H1 (cell line): ENCODE measurements at regions not wholly inside any gene's neighbourhood (a gene's known extent, or its start where the extent isn't known, plus 50 kb on each side); places are given as distances from the start of the nearest gene placed in this dataset.

Source experiments
- CTCF ChIA-PET: fragments of 300-600 bp; sonication (Branson Sonifier 250); formaldehyde crosslinking; loops from one replicate; lab custom pipeline; 2021; ENCODE audit not compliant: partially characterized antibody; lab: Charles Lee
- POLR2A ChIA-PET: fragments of 300-600 bp; sonication (Branson Sonifier 250); formaldehyde crosslinking; loops from one replicate; lab custom pipeline; 2021; ENCODE audit warnings: inconsistent platforms; ENCODE audit not compliant: partially characterized antibody; lab: Charles Lee
- DNase-seq, 2 experiments: peaks; one replicate each; pipeline versions ENCODE4 v3.0.0 to v3.0.0-alpha.2; 2010 to 2022; ENCODE audit warnings: low spot score in 2 of 2, low read depth in 1 of 2, mixed read lengths in 1 of 2
- FAIRE-seq: peaks from 2 replicates; lab custom pipeline; 2011; peaks lifted over from hg19 to GRCh38; lab: Jason Lieb, UNC
- H2AFZ ChIP-seq: 2 replicates; pipeline ENCODE4 v1.8.1; 2012; ENCODE audit warnings: low read length, inconsistent platforms
- H2AK5ac ChIP-seq: 2 replicates; pipeline ENCODE4 v1.6.1; 2013; ENCODE audit warnings: low read depth, low read length
- H2BK120ac ChIP-seq: replicated peaks from 2 replicates; pipeline ENCODE3; 2013; ENCODE audit warnings: low read depth, low read length, inconsistent platforms
- H2BK12ac ChIP-seq: 2 replicates; pipeline ENCODE4 v1.6.1; 2013; ENCODE audit warnings: low read depth, low read length
- H2BK15ac ChIP-seq: 2 replicates; pipeline ENCODE4 v1.6.1; 2013; ENCODE audit warnings: low read length
- H2BK20ac ChIP-seq: 2 replicates; pipeline ENCODE4 v1.6.1; 2013; ENCODE audit warnings: low read length
- H2BK5ac ChIP-seq: 2 replicates; pipeline ENCODE4 v1.6.1; 2013; ENCODE audit warnings: low read depth, low read length
- H3K14ac ChIP-seq: 2 replicates; pipeline ENCODE4 v1.6.1; 2013; ENCODE audit warnings: inconsistent platforms; ENCODE audit not compliant: insufficient read length
- H3K18ac ChIP-seq: 2 replicates; pipeline ENCODE4 v1.6.1; 2013; ENCODE audit warnings: low read length; ENCODE audit errors: extremely low read depth
- H3K23ac ChIP-seq: 2 replicates; pipeline ENCODE4 v1.6.1; 2013; ENCODE audit warnings: inconsistent platforms; ENCODE audit not compliant: insufficient read length
- H3K23me2 ChIP-seq: 2 replicates; pipeline ENCODE4 v1.6.1; 2013; ENCODE audit warnings: low read depth, low read length
- H3K27ac ChIP-seq: 2 replicates; pipeline ENCODE4 v1.6.1; 2011; ENCODE audit warnings: low read depth, low read length, inconsistent platforms
- H3K27me3 ChIP-seq, 4 experiments: replicated peaks in 1 of 4; 1 replicate in 1 of 4; 2 replicates in 3 of 4; pipeline versions ENCODE4 v1.6.1 to v1.8.1; 2011 to 2013; ENCODE audit warnings: low read length in 3 of 4, mild to moderate bottlenecking in 3 of 4, inconsistent platforms in 2 of 4, mixed read lengths in 2 of 4, moderate library complexity in 1 of 4; ENCODE audit not compliant: control insufficient read depth in 3 of 4, insufficient read depth in 3 of 4; ENCODE audit errors: extremely low read depth in 1 of 4
- H3K36me3 ChIP-seq, 4 experiments: 2 replicates each; pipeline versions ENCODE4 v1.6.1 to v1.8.1; 2011 to 2013; ENCODE audit warnings: mild to moderate bottlenecking in 4 of 4, low read length in 3 of 4, moderate library complexity in 2 of 4, control low read depth in 1 of 4, inconsistent platforms in 1 of 4; ENCODE audit not compliant: insufficient read depth in 4 of 4, control insufficient read depth in 2 of 4
- H3K4ac ChIP-seq: replicated peaks from 2 replicates; pipeline ENCODE3; 2013; ENCODE audit warnings: low read length, low read depth, mixed read lengths, inconsistent platforms; ENCODE audit not compliant: insufficient read length
- H3K4me1 ChIP-seq, 4 experiments: replicated peaks in 1 of 4; 1 replicate in 1 of 4; 2 replicates in 3 of 4; pipeline versions ENCODE4 v1.6.1 to v1.8.1; 2011 to 2013; ENCODE audit warnings: low read length in 3 of 4, inconsistent platforms in 2 of 4, mixed read lengths in 1 of 4; ENCODE audit not compliant: insufficient read depth in 4 of 4, control insufficient read depth in 3 of 4
- H3K4me2 ChIP-seq, 2 experiments: 2 replicates each; pipeline versions ENCODE4 v1.6.1 to v1.8.1; 2011 to 2013; ENCODE audit warnings: low read depth in 2 of 2, low read length in 2 of 2, control low read depth in 1 of 2, inconsistent platforms in 1 of 2, mild to moderate bottlenecking in 1 of 2; ENCODE audit not compliant: insufficient read depth in 1 of 2
- H3K4me3 ChIP-seq, 4 experiments: fragments of 200-600, 300-600 bp in 1 of 4; sonication (generic), shearing (Covaris generic), sonication (Bioruptor Twin) in 1 of 4; 2 replicates each; pipeline versions ENCODE4 v1.5.1 to v1.8.1; 2011 to 2016; ENCODE audit warnings: low read length in 4 of 4, low read depth in 3 of 4, control low read depth in 2 of 4, inconsistent platforms in 2 of 4, mild to moderate bottlenecking in 2 of 4, mixed read lengths in 1 of 4, moderate library complexity in 1 of 4; ENCODE audit not compliant: insufficient read depth in 2 of 4; ENCODE audit errors: extremely low read depth in 1 of 4
- H3K56ac ChIP-seq: replicated peaks from 2 replicates; pipeline ENCODE3; 2013; ENCODE audit warnings: low read depth, mild to moderate bottlenecking, mixed read lengths, low read length, inconsistent platforms; ENCODE audit not compliant: insufficient read length
- H3K79me1 ChIP-seq: 2 replicates; pipeline ENCODE4 v1.6.1; 2013; ENCODE audit warnings: low read depth, low read length, control low read depth
- H3K79me2 ChIP-seq, 2 experiments: 2 replicates each; pipeline versions ENCODE4 v1.6.1 to v1.8.1; 2012 to 2013; ENCODE audit warnings: low read length in 2 of 2, mild to moderate bottlenecking in 2 of 2, inconsistent platforms in 1 of 2; ENCODE audit not compliant: insufficient read depth in 2 of 2, control insufficient read depth in 1 of 2
- H3K9ac ChIP-seq, 4 experiments: replicated peaks in 1 of 4; 1 replicate in 1 of 4; 2 replicates in 3 of 4; pipeline versions ENCODE4 v1.6.1 to v1.8.1; 2011 to 2013; ENCODE audit warnings: low read depth in 3 of 4, low read length in 3 of 4, control low read depth in 2 of 4, mild to moderate bottlenecking in 2 of 4, moderate library complexity in 2 of 4, inconsistent platforms in 1 of 4; ENCODE audit errors: extremely low read depth in 1 of 4
- H3K9me3 ChIP-seq, 2 experiments: 2 replicates each; pipeline versions ENCODE4 v1.6.1 to v1.8.1; 2012 to 2013; ENCODE audit warnings: mild to moderate bottlenecking in 2 of 2, moderate library complexity in 2 of 2, control low read depth in 1 of 2, inconsistent platforms in 1 of 2, low read depth in 1 of 2, low read length in 1 of 2, mixed read lengths in 1 of 2; ENCODE audit not compliant: insufficient read depth in 2 of 2
- H4K20me1 ChIP-seq, 2 experiments: replicated peaks in 1 of 2; 2 replicates each; pipeline versions ENCODE3 to v1.8.1; 2011 to 2013; ENCODE audit warnings: inconsistent platforms in 2 of 2, low read length in 2 of 2, mild to moderate bottlenecking in 1 of 2; ENCODE audit not compliant: insufficient read depth in 2 of 2, control insufficient read depth in 1 of 2
- H4K5ac ChIP-seq: 2 replicates; pipeline ENCODE4 v1.6.1; 2013; ENCODE audit warnings: low read length, low read depth, mixed read lengths, inconsistent platforms; ENCODE audit not compliant: insufficient read length
- H4K8ac ChIP-seq: 2 replicates; pipeline ENCODE4 v1.8.0; 2013; ENCODE audit warnings: mild to moderate bottlenecking, moderate library complexity, low read length, inconsistent platforms; ENCODE audit not compliant: insufficient read depth; ENCODE audit errors: extremely low read depth
- H4K91ac ChIP-seq: replicated peaks from 2 replicates; pipeline ENCODE3; 2013; ENCODE audit warnings: low read length, mixed read lengths, inconsistent platforms; ENCODE audit not compliant: insufficient read length
- CEBPB ChIP-seq: IDR thresholded peaks from 2 replicates; pipeline ENCODE4 v1.6.1; 2012; ENCODE audit warnings: low read depth, low read length
- EGR1 ChIP-seq: IDR thresholded peaks from 2 replicates; pipeline ENCODE4 v1.6.1; 2011; ENCODE audit warnings: low read depth, low read length, borderline replicate concordance
- NANOG ChIP-seq: IDR thresholded peaks from 2 replicates; pipeline ENCODE4 v1.6.1; 2011; ENCODE audit warnings: low read length, low read depth, mild to moderate bottlenecking, inconsistent platforms; ENCODE audit not compliant: insufficient read depth, poor library complexity, severe bottlenecking
- POLR2AphosphoS5 ChIP-seq: IDR thresholded peaks from 2 replicates; pipeline ENCODE4 v1.6.1; 2011; ENCODE audit warnings: low read depth, low read length
- POU5F1 ChIP-seq: IDR thresholded peaks from 2 replicates; pipeline ENCODE4 v1.6.1; 2011; ENCODE audit warnings: low read depth, mild to moderate bottlenecking, low read length, moderate library complexity
- RFX5 ChIP-seq: IDR thresholded peaks from 2 replicates; pipeline ENCODE4 v1.6.1; 2011; ENCODE audit warnings: low read depth, low read length, improper control_type of control experiment, borderline replicate concordance
- RXRA ChIP-seq: IDR thresholded peaks from 2 replicates; pipeline ENCODE4 v1.6.1; 2011; ENCODE audit warnings: low read depth, mild to moderate bottlenecking, low read length, moderate library complexity; ENCODE audit not compliant: insufficient read depth
- SIX5 ChIP-seq: IDR thresholded peaks from 2 replicates; pipeline ENCODE4 v1.6.1; 2011; ENCODE audit warnings: mild to moderate bottlenecking, low read depth, low read length
- SUZ12 ChIP-seq: fragments of 200-600 bp; sonication (generic); IDR thresholded peaks from 2 replicates; pipeline ENCODE4 v1.6.1; 2012; ENCODE audit warnings: mild to moderate bottlenecking, inconsistent platforms, low read length, moderate library complexity, mixed read lengths
- TAF7 ChIP-seq: optimal IDR thresholded peaks from 2 replicates; pipeline ENCODE3; 2011; ENCODE audit warnings: low read depth, mild to moderate bottlenecking, inconsistent platforms, low read length, moderate library complexity, borderline replicate concordance
- TBP ChIP-seq: IDR thresholded peaks from 2 replicates; pipeline ENCODE4 v1.6.1; 2011; ENCODE audit warnings: low read depth, low read length, improper control_type of control experiment
- WGBS, 2 experiments: shearing (Covaris generic) in 1 of 2; methylation state at CpG; one replicate each; pipeline versions ENCODE4 v1.1.6 to v1.1.7; 2013 to 2015; ENCODE audit warnings: low lambda C conversion rate in 2 of 2, mixed read lengths in 2 of 2, inconsistent platforms in 1 of 2, low coverage in 1 of 2, missing lambda C conversion rate in 1 of 2; ENCODE audit not compliant: insufficient replicate concordance in 2 of 2, insufficient coverage in 1 of 2, insufficient read length in 1 of 2; ENCODE audit errors: extremely low coverage in 1 of 2, missing lambda C conversion rate in 1 of 2; 5-methylcytosine and 5-hydroxymethylcytosine counted together
- TF ChIP-seq, protein P1 (sequence below): IDR thresholded peaks from 2 replicates; pipeline ENCODE4 v1.6.1; 2011; ENCODE audit warnings: low read length, improper control_type of control experiment

DNA sequence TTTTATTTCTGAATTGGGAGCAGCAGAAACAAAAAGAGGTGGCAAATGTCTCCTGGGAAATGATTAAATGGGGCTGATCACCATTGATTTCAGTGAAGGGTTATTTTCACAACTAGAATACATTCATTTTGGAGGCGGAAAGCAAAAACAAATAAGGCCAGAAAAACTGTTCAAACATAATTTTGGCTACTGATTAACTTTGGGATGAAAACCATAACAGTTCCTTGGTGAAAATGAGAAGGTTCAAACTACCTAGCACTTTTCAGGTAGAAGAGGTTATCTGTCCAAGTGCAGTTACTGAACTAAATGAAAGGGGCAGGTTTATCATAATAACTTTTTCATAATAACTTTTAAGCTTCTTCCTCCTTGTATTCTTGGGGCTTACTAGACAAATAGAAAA, 718.5 kb downstream of the CDH11 start:
- Histone ChIP-seq H4K5ac (no peak overlapping the region), H2AFZ (peak overlapping the region; percentile 99), H3K9ac (no peak overlapping the region), H3K79me2 (no peaks in the 10 kb centered on the region), H2BK15ac (no peak overlapping the region), H3K4me1 (no peaks in the 10 kb centered on the region), H3K36me3 (no peaks in the 10 kb centered on the region), H2BK12ac (no peak overlapping the region), H3K79me1 (no peaks in the 10 kb centered on the region), H3K23me2 (no peaks in the 10 kb centered on the region), H4K20me1 (no peaks in the 10 kb centered on the region), H3K27ac (no peak overlapping the region), H3K4me2 (no peak overlapping the region), H3K4me3 (no peak overlapping the region), H2BK20ac (no peak overlapping the region), H2AK5ac (no peak overlapping the region), H2BK5ac (no peak overlapping the region), H3K27me3 (no peaks in the 10 kb centered on the region), H3K23ac (no peak overlapping the region), H3K14ac (no peak overlapping the region), H3K56ac (no peak overlapping the region), H4K8ac (no peak overlapping the region), H3K9me3 (no peaks in the 10 kb centered on the region), H3K4ac (no peak overlapping the region), H4K91ac (no peak overlapping the region), H3K18ac (no peak overlapping the region), H2BK120ac (no peak overlapping the region)
- TF ChIP-seq POLR2AphosphoS5 = no peak
- no peak for TF ChIP-seq TBP
- TF ChIP-seq RFX5 = no peak
- no peak for TF ChIP-seq SUZ12
- no peak for TF ChIP-seq RXRA
- TF ChIP-seq EGR1 = no peak
- no peak for TF ChIP-seq SIX5
- TF ChIP-seq, protein P1, sequence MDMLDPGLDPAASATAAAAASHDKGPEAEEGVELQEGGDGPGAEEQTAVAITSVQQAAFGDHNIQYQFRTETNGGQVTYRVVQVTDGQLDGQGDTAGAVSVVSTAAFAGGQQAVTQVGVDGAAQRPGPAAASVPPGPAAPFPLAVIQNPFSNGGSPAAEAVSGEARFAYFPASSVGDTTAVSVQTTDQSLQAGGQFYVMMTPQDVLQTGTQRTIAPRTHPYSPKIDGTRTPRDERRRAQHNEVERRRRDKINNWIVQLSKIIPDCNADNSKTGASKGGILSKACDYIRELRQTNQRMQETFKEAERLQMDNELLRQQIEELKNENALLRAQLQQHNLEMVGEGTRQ = no peak
- no peak for TF ChIP-seq POU5F1
- TF ChIP-seq CEBPB = no peak
- no peak for TF ChIP-seq TAF7
- TF ChIP-seq NANOG = no peak
- FAIRE-seq (no peak), DNase-seq (no peak)
- CTCF ChIA-PET = interaction anchor here (0.7 to 1.7 kb wide), 2 partner anchors 61 to 140 kb away, joined by 3 to 4 read pairs; no protein-coding TSS in a partner anchor
- POLR2A ChIA-PET = no interaction called here
- 95% methylated on average over 1 of the region's 1 CpG; no CpG with 5 or more reads in 1 of the 2 experiments for WGBS, 2 experiments
